ENCODE measurements at regions not wholly inside any gene's neighbourhood (a gene's known extent, or its start where the extent isn't known, plus 50 kb on each side); places are given as distances from the start of the nearest gene placed in this dataset.

DNA sequence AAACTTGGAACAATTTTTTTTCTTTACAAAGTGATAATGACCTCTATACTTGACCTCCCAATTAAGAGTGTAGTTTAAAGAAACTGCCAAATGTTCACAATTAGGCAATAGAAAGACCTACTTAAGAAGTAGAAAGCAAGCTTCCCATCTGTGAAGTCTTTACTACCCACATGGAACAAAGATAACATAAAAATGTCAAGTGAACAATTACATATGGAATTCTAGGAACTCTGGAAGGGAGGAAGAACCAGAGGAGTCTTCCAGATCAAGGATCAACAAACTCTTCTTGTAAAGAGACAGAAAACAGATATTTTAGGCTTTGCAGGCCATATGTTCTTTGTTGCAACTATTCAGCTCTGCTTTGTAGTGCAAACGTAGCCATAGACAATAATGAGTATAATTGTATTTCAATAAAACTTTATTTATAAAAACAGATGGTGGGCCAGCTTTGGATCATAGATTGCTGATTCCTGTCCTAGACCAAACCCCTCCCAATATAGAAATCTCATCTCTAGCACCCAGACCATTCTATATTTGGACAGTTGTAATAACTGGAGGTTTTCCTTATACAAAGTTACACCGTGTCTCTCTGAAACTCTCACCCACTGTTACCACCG, 68.4 kb upstream of the MAGI3 start:
- H3K4me3 ChIP-seq (ENCODE audit: low read depth, low read length), result no peak overlapping the region
- DNase-seq (ENCODE audit: low read depth), result peak; percentile 70
- no peak for TF ChIP-seq CTCF (IDR thresholded peaks at IDR 0.05; ENCODE audit: insufficient read depth, low read depth, low read length)

- no peak for DNase-seq (ENCODE audit: low read depth)
- H3K4me3 ChIP-seq (ENCODE audit: low read depth, low read length), result no peak overlapping the region
- TF ChIP-seq CTCF (IDR thresholded peaks at IDR 0.05; ENCODE audit: insufficient read depth, low read depth, low read length), result no peak
Observed at GRCh38 chr1:113322439-113322838, 67.9 kb upstream of the MAGI3 start.

DNA sequence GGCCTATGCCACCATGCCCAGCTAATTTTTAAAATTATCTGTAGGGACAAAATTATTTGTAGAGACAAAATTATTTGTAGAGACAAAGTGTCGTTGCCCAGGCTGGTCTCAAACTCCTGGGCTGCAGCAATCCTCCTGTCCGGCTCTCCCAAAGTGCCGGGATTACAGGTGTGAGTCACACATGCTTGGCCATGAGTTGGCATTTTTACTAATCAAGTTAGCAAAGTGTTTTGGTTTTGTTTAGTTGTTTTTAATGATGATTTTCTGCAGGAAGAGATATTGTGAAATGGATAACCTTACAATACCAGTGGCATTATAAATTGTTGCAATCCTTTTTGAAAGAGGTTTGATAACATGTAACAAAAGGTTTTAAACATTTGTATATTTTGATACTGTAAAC, 65.3 kb upstream of the MAGI3 start:
- H3K4me3 ChIP-seq (ENCODE audit: low read depth, low read length), result no peak overlapping the region
- no peak for TF ChIP-seq CTCF (IDR thresholded peaks at IDR 0.05; ENCODE audit: insufficient read depth, low read depth, low read length)
- peak; percentile 34 for DNase-seq (ENCODE audit: low read depth)

DNA sequence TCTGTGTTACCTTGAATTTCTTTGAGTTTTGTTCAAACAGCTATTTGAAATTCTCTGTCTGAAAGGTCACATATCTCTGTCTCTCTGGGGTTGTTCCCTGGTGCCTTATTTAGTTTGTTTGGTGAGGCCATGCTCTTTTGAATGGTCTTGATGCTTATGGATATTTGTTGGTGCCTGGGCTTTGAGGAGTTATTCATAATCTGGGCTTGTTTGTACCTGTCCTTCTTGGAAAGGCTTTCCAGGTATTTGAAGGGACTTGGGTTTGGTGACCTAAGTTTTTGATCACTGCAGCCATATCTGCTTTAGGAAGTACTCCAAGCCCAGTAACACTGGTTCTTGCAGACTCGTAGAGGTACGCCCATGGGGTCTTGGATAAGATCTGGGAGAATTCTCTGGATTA, 63.3 kb upstream of the MAGI3 start:
- DNase-seq (ENCODE audit: low read depth), result no peak
- H3K4me3 ChIP-seq (ENCODE audit: low read depth, low read length), result no peak overlapping the region
- no peak for TF ChIP-seq CTCF (IDR thresholded peaks at IDR 0.05; ENCODE audit: insufficient read depth, low read depth, low read length)

DNA sequence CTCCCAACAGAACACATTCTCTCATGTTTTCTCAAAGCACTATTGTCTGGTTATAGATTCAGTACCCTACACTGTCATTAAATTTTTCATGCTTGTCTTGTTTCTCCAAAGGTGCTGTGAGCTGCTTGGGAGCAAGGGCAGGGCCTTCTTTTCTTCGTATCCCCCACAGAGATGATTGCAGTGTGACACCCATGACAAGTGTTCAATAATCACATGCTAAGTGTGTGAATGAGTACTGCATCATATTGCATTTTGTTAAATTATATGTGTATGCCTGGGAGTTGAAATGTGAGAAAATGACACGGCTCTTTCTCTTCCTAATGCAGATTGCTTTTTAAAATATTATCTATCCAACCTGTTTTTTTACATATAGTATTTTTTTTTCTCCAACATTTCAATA, 57.3 kb upstream of the MAGI3 start:
- no peak overlapping the region for H3K4me3 ChIP-seq (ENCODE audit: low read depth, low read length)
- no peak for DNase-seq (ENCODE audit: low read depth)
- no peak for TF ChIP-seq CTCF (IDR thresholded peaks at IDR 0.05; ENCODE audit: insufficient read depth, low read depth, low read length)

DNA sequence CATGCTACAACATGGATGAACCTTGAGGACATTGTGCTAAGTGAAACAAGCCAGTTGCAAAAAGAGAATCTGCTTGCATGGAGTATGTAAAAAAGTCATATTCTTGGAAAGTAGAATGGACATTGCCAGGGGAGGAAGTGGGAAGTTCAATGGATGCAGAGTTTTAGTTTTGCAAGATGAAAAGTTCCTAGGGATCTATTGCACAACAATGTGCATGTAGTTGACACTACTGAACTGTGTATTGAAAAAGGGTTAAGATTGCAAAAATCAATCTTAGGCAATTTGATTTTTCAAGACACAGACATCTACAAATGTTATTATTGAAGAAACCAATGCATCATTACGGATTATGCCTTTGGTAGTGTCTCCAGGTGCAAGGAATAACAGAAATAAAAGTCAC, 50.3 kb upstream of the MAGI3 start:
- TF ChIP-seq CTCF (IDR thresholded peaks at IDR 0.05; ENCODE audit: insufficient read depth, low read depth, low read length), result no peak
- no peak for DNase-seq (ENCODE audit: low read depth)
- no peak overlapping the region for H3K4me3 ChIP-seq (ENCODE audit: low read depth, low read length)
